Activated gamma-delta T cell treated with Interleukin-2 at 50 U/mL for 16 hours (primary cell): ENCODE measurements at regions not wholly inside any gene's neighbourhood (a gene's known extent, or its start where the extent isn't known, plus 50 kb on each side); places are given as distances from the start of the nearest gene placed in this dataset.
"Not testable (repeated sequence)": the region's sequence is repeated elsewhere in the genome, so short reads cannot be mapped to it uniquely, and the experiment has no call there.

Experiments
- DNase-seq: peaks from one replicate; pipeline ENCODE4 v3.0.0-alpha.2; 2020

DNA sequence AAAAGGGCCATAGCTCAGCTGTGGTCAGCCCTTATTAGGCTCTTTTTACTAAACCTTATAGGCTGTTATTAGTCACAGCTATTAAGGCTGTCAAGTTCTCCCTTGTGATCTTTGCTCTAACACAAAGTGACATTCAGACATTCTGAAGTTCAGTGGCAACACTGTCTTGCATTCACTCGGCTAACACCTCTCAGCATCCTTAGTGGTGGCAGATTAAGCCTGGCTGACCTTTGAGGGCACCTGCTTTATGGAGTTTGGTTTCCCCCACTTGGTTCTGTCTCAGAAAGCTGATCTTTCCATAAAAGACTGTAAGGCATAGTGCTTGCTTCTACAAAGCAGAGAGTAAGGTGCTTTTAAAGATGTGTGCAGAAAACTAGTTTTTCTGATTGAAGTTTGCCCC, 677.4 kb upstream of the TMEM132C start:
- DNase-seq: no peak

- no peak for DNase-seq
Measured at GRCh38 chr12:127590868-127591267, 676.1 kb upstream of the TMEM132C start.

DNA sequence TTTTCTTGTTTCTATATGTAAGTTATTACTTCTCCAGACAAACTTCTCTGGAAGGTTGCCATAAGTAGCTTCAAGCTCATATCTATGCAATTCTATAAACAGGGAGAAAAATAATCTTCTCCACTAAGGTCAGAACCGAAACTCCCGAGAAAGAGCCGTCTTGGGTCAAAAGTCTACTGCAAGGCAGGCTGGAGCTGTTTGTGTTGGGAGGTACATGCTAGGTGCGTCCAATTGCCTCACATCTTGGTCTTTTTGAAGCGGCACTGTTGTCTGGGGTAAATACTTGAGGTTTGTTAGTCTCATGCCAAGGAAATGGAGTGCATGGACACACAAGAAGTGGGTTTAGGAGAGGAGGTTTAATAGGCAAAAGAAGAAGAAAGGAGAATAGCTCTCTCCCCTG, 674.7 kb upstream of the TMEM132C start:
- no peak for DNase-seq

DNA sequence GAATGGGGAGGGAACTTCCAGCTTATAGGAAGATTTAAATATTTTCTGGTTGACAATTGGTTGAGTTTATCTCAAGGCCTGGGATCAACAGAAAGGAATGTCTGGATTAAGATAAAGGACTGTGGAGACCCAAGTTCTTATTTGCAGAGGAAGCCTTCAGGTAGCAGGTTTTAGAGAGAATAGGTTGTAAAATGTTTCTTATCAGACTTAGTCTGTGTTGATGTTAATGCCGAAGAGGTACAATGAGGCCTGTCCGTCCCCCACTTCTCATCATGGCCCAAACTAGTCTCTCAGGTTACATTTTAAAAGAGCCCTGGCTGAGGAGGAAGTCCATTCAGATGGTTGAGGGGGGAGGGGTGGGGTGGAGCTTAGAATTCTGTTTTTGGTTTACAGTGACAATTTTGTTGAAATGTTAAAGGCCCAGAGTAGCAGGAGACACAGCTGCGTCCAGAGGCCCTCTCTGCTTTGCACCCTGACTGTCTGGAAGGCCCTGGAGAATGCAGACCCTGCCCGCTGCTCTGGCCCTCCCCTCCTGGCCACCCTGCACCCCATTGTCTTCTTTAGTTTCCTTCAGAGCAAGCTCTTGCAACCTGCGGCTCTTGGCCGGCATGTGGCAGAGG, 672.5 kb upstream of the TMEM132C start:
- DNase-seq: no peak

GRCh38 chr12:127595506-127595905, 671.5 kb upstream of the TMEM132C start:
- no peak for DNase-seq

DNA sequence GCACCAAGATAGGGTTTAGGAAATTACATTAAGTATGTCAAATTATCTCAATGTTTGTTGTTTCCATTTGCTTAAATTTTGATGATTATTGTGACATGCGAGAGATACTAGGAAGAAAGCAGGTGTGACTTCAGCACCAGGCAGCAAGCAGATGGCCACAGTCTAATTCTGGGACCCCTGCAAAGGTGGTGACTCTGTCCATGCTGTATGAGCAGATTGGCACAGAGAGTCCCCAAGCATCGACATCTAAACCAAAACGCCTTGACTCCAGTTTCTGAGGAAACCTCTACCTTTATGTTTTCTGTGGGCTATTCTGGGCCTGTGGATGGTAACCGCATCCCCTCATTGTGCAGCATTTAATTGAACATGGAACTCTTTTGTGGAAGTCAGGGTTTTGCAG, 670.1 kb upstream of the TMEM132C start:
- no peak for DNase-seq

GRCh38 chr12:127599436-127599835, 667.5 kb upstream of the TMEM132C start:
- DNase-seq: no peak

DNA sequence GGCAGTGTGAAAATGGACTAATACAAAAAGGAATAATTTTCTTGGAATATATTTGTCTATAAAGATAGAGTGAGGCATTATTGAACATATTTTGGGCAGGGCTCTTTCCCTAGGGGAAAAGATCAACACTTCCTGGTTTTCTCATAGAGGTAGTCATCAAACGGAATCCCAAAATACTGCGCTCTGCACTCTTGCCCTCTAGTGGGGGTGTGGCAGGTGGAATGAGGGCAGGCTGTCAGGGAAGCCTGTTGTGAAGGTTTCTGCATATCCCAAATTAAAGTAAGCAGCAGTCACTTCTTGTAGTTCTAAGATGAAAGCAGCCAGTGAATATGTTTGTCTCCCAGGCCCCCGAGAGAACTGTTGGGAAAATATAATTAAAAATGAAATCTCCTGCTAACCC, 666.8 kb upstream of the TMEM132C start:
- no peak for DNase-seq

- DNase-seq: no peak
Measured at GRCh38 chr12:127606476-127607015, 660.4 kb upstream of the TMEM132C start.

DNA sequence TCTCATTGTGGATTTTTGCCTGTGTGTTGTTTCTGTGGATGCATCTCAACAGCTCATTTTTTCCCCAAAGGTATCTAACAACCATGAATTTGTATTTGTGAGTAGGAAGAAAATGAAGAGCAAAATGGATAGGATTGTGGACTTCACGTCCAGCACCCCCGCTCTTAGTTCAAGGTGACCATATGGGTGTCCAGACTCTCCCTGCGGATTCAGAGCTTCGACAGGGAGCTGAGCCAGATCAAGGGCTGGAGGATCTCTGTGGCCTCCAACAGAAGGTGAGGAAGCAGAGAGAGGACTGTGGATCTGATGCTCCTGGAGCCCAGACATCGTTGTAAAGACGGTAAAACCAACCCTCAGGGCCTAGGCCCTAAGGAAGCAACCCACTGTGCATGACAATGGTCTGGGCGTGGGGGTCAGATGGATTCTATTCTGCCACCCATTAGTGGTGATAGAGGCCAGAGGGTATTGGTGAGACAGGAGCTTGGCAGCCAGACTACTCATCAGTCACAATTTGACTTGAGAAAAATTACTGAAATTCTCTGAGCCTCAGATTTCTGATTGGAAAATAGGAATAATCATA, 659.7 kb upstream of the TMEM132C start:
- DNase-seq: no peak

DNA sequence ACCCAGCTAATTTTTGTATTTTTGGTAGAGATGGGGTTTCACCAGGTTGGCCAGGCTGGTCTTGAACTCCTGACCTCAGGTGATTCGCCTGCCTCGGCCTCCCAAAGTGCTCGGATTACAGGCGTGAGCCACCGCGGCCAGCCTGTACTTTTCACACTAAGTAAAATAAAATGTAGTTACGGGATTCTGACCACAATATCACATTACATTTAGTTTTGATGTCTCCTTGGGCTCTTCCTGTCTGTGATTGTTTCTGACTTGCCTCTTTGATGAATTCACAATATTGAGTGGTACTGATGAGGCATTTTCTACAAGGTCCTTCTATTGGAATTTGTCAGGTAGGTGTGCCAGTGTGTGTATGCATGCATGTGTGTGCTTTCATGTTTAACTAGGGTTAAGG, 658.6 kb upstream of the TMEM132C start:
- not testable (repeated sequence) for DNase-seq

DNA sequence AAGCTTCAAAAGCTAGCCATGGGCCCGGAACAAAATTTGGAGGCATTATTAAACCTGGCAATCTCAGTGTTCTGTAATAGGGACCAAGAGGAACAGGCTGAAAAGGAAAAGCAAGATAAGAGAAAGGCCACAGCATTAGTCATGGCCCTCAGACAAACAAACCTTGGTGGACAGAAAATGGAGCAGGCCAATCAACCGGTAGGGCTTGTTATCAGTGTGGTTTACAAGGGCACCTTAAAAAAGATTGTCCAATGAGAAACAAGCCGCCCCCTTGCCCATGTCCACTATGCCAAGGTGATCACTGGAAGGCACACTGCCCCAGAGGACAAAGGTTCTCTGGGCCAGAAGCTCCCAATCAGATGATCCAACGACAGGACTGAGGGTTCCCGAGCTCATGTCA, 653.9 kb upstream of the TMEM132C start:
- no peak for DNase-seq

GRCh38 chr12:127619869-127620734, 646.9 kb upstream of the TMEM132C start:
- DNase-seq: no peak

GRCh38 chr12:127620735-127621355, 646.1 kb upstream of the TMEM132C start:
- DNase-seq: no peak

GRCh38 chr12:127621366-127621765, 645.6 kb upstream of the TMEM132C start:
- DNase-seq: no peak

- no peak for DNase-seq
Measured at GRCh38 chr12:127623362-127623761, 643.6 kb upstream of the TMEM132C start.

DNA sequence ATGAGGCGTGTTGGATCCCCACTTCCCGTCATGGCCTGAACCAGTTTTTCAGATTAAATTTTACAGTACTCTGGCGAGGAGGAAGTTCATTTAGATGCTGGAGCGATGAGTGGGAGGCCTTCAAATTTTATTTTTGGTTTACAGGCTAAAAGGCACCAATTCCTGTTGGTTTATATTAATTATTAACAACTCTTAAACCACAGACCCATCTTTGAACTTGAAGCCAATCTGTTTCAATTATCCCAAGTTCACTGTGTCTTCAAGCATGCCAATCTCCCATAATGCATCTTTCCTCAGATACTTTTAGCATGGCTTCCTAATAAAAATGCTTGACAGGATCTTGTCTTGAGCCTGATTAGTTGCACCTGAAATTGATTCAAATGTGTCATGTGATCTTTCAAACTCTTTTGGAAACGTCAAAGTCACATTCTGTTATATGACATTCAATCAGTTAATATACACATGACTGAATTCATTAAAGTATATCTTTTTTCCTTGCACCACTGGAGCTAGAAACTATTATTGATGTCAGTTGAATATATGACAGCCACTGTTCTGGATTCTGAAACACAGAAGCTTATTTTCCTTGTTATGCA, 641.7 kb upstream of the TMEM132C start:
- DNase-seq: no peak

GRCh38 chr12:127628645-127629044, 638.3 kb upstream of the TMEM132C start:
- DNase-seq: no peak

DNA sequence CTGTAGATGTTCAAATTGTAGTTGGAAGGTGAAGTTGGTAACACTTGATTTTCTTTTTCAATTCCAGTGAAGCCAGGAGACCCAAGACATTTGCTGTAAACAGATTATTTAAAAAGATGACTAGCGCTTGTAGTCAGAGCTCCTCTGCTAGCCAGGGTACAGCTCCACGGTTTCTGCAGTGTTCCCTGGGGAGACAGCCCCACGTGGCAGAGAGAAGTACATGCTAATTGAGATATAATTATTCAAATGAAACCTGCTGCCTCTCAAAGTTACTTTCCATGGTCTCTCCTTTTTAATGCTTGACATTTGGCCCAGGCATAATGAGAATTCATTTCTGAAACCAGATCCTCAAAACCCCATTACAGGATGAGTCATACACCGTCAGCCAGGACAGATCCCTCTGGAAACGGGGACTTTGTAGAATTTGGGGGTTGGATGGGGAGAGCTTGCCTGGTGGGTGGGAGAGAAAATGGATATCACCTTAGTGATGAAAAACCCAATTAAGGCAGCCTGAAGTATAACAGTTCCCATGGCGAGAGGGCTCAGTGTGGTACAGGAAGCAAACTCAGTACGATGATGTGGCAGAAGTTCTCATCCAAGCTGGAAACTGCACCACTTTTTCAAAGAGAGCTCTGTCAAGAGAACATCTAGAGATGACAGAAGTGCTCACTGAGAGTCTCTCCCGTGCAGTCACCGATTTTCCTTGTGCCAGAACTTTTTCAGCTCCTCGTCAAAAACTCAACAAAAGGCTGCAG, 637.7 kb upstream of the TMEM132C start:
- no peak for DNase-seq

DNA sequence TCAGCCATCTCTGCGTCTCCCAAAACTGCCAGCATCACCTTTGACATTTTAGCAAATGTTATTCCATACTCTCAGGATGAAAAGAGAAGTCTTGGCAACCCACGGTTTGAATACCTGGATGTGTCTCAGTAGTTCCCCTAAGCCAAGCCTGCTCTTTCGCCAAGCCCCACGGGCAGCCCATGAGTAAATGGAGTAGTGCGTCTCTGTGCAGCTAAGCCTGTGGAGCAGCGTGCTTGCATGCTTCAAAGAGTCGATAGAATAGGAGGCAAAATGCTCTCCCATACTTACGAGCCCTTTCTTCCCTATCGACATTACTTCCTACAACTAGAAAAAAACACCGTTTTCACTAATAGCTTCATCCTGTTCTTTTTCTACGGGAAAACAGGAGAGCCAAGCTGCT, 634.5 kb upstream of the TMEM132C start:
- no peak for DNase-seq

GRCh38 chr12:127635838-127636237, 631.1 kb upstream of the TMEM132C start:
- DNase-seq: no peak

DNA sequence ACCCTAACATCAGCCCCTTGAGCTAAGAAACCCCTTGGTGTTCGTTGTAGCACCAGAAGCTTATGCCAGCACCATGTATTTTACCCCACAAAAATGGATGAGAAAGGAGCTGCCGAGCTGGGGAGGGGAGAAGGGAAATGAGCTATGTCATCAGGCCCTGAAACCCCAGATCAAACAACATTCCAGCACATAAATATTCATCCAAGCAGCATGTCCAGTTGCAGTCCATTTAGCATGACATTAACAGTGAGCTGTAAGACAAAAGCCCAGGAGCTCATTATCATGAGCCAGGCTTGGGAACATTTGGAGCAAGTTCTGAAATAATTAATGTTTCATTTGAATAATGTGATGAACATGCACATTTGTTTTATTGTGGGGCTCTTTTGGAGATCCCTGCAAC, 630.1 kb upstream of the TMEM132C start:
- no peak for DNase-seq
